A673 (cell line): ENCODE measurements at regions not wholly inside any gene's neighbourhood (a gene's known extent, or its start where the extent isn't known, plus 50 kb on each side); places are given as distances from the start of the nearest gene placed in this dataset.

ENCODE experiments used
- BruUV-seq: library from RNA; stranded (reverse); fragments of 400-500 nt; replicated peaks from 2 replicates; lab custom pipeline; 2021; lab: Mats Ljungman, UMichigan
- CTCF ChIA-PET: fragments of 300-600 bp; sonication (Branson Sonifier 250); formaldehyde crosslinking; loops from one replicate; lab custom pipeline; 2022; ENCODE audit warnings: antibody characterized with exemption; lab: Charles Lee
- POLR2A ChIA-PET: fragments of 300-600 bp; sonication (Branson Sonifier 250); formaldehyde crosslinking; loops from one replicate; lab custom pipeline; 2022; ENCODE audit warnings: antibody characterized with exemption; ENCODE audit not compliant: low non-redundant PET; lab: Charles Lee
- DNase-seq: peaks from one replicate; pipeline ENCODE4 v3.0.0-alpha.2; 2015; ENCODE audit warnings: low spot score
- H3K27ac ChIP-seq: fragments of 200-600 bp; sonication (generic); 2 replicates; pipeline ENCODE4 v1.5.1; 2016; ENCODE audit warnings: mixed run types, low read depth, mild to moderate bottlenecking, mixed read lengths, antibody characterized with exemption, low read length; ENCODE audit not compliant: poor library complexity, severe bottlenecking
- H3K27me3 ChIP-seq: fragments of 200-600 bp; sonication (generic); replicated peaks from 2 replicates; pipeline ENCODE4 v1.6.1; 2017; ENCODE audit warnings: mixed run types, low read depth, mild to moderate bottlenecking, mixed read lengths, antibody characterized with exemption, low read length; ENCODE audit not compliant: insufficient read depth, poor library complexity
- H3K36me3 ChIP-seq: fragments of 200-600 bp; sonication (generic); 2 replicates; pipeline ENCODE4 v1.6.1; 2016; ENCODE audit warnings: mixed run types, mild to moderate bottlenecking, mixed read lengths, antibody characterized with exemption, low read length; ENCODE audit not compliant: insufficient read depth, poor library complexity, severe bottlenecking
- H3K4me1 ChIP-seq: fragments of 200-600 bp; sonication (generic); 2 replicates; pipeline ENCODE4 v1.6.1; 2017; ENCODE audit warnings: mixed run types, mild to moderate bottlenecking, mixed read lengths, antibody characterized with exemption, low read length; ENCODE audit not compliant: insufficient read depth, poor library complexity, severe bottlenecking
- H3K4me3 ChIP-seq: fragments of 200-600 bp; sonication (generic); 2 replicates; pipeline ENCODE4 v1.5.1; 2016; ENCODE audit warnings: low read depth, mixed run types, mild to moderate bottlenecking, mixed read lengths, low read length; ENCODE audit not compliant: poor library complexity, severe bottlenecking
- H3K9me3 ChIP-seq: fragments of 200-600 bp; sonication (generic); 2 replicates; pipeline ENCODE4 v1.6.1; 2016; ENCODE audit warnings: mixed run types, low read depth, mild to moderate bottlenecking, mixed read lengths, antibody characterized with exemption, low read length; ENCODE audit not compliant: poor library complexity, severe bottlenecking
- CTCF ChIP-seq: fragments of 300-800, 200-600 bp; sonication (generic); conservative IDR thresholded peaks from 2 replicates; pipeline ENCODE4 v1.5.1; 2017; ENCODE audit warnings: low read depth, mild to moderate bottlenecking, antibody characterized with exemption, low read length, moderate library complexity, mixed read lengths
- EZH2 ChIP-seq: fragments of 200-600 bp; sonication (generic); IDR thresholded peaks from 2 replicates; pipeline ENCODE4 v1.6.1; 2017; ENCODE audit warnings: borderline replicate concordance, low read depth, mild to moderate bottlenecking, mixed read lengths, antibody characterized with exemption, low read length; ENCODE audit not compliant: poor library complexity, severe bottlenecking
- intact Hi-C: fragments of 100-400 bp; cut with micrococcal nuclease; formaldehyde crosslinking; loops from one replicate; pipeline ENCODE4 v1.10.0; 2022; ENCODE audit not compliant: unreplicated experiment

- TF ChIP-seq CTCF (no peak), EZH2 (no peak)
- H3K4me3 ChIP-seq = no peak overlapping the region
- no peaks in the 10 kb centered on the region for H3K36me3 ChIP-seq
- peaks cover 11% of the 10 kb centered on the region for H3K4me1 ChIP-seq
- H3K9me3 ChIP-seq = no peaks in the 10 kb centered on the region
- POLR2A ChIA-PET = no interaction called here
- no peak overlapping the region for H3K27ac ChIP-seq
- CTCF ChIA-PET = no interaction called here
- no peak for DNase-seq
- no TSS peak for BruUV-seq
- intact Hi-C loops = no loop called here
- H3K27me3 ChIP-seq = no peaks in the 10 kb centered on the region
Measured at GRCh38 chr2:2873450-2873811, 504.2 kb downstream of the EIPR1 start.

GRCh38 chr2:2872713-2873449, 504.7 kb downstream of the EIPR1 start:
- Histone ChIP-seq H3K36me3 (no peaks in the 10 kb centered on the region), H3K4me1 (peaks cover 11% of the 10 kb centered on the region), H3K27me3 (no peaks in the 10 kb centered on the region), H3K4me3 (no peak overlapping the region), H3K9me3 (no peaks in the 10 kb centered on the region), H3K27ac (no peak overlapping the region)
- no peak for DNase-seq
- TF ChIP-seq EZH2 (no peak), CTCF (no peak)
- no TSS peak for BruUV-seq
- ChIA-PET POLR2A (no interaction called here), CTCF (no interaction called here)
- intact Hi-C loops = no loop called here

GRCh38 chr2:2872309-2872617, 505.4 kb downstream of the EIPR1 start:
- H3K4me1 ChIP-seq = peaks cover 8% of the 10 kb centered on the region
- POLR2A ChIA-PET = no interaction called here
- BruUV-seq = no TSS peak

More at GRCh38 chr2:2872309-2872617, 505.4 kb downstream of the EIPR1 start:
- CTCF ChIA-PET = no interaction called here
- Histone ChIP-seq H3K4me3 (no peak overlapping the region), H3K27me3 (no peaks in the 10 kb centered on the region), H3K9me3 (no peaks in the 10 kb centered on the region), H3K36me3 (no peaks in the 10 kb centered on the region), H3K27ac (no peak overlapping the region)
- intact Hi-C loops = no loop called here
- no peak for DNase-seq
- TF ChIP-seq CTCF = no peak
- TF ChIP-seq EZH2 = no peak
